Gastrocnemius medialis (tissue), 4 donors: ENCODE measurements at regions not wholly inside any gene's neighbourhood (a gene's known extent, or its start where the extent isn't known, plus 50 kb on each side); places are given as distances from the start of the nearest gene placed in this dataset.

Experiments
- ATAC-seq, 2 donors: fragments of 150-250 bp; one replicate each; pipeline ENCODE4 v1.9.1; 2016
- DNase-seq, 2 donors: peaks; one replicate each; pipeline ENCODE4 v3.0.0-alpha.2; 2019
- H3K27ac ChIP-seq, 4 donors: fragments of 200-600 bp; sonication (generic); 1 replicate in 1 of 4; 2 replicates in 3 of 4; pipeline ENCODE4 v1.5.1; 2016 to 2018; ENCODE audit warnings: mild to moderate bottlenecking in 2 of 4, moderate library complexity in 1 of 4
- H3K27me3 ChIP-seq, 3 donors: fragments of 200-600 bp; sonication (generic) in 2 of 3; 1 replicate in 1 of 3; 2 replicates in 2 of 3; pipeline versions ENCODE4 v1.5.1 to v1.6.0; 2016 to 2019; ENCODE audit warnings: mild to moderate bottlenecking in 1 of 3, moderate library complexity in 1 of 3
- H3K36me3 ChIP-seq, 2 donors: fragments of 200-600 bp; sonication (generic) in 1 of 2; one replicate each; pipeline ENCODE4 v1.5.1; 2017 to 2018
- H3K4me1 ChIP-seq, 2 donors: fragments of 200-600 bp; sonication (generic) in 1 of 2; one replicate each; pipeline ENCODE4 v1.5.1; 2016 to 2017; ENCODE audit warnings: mild to moderate bottlenecking in 2 of 2
- H3K4me3 ChIP-seq, 4 donors: fragments of 200-600 bp; sonication (generic) in 3 of 4; 1 replicate in 1 of 4; 2 replicates in 3 of 4; pipeline ENCODE4 v1.5.1; 2016 to 2019; ENCODE audit warnings: mild to moderate bottlenecking in 2 of 4
- H3K9me3 ChIP-seq, 3 donors: fragments of 200-600 bp; sonication (generic) in 2 of 3; 1 replicate in 1 of 3; 2 replicates in 2 of 3; pipeline ENCODE4 v1.5.1; 2016 to 2019
- POLR2A ChIP-seq, 2 donors: fragments of 450-650 bp; IDR thresholded peaks; one replicate each; pipeline ENCODE4 v1.6.1; 2017; ENCODE audit warnings: antibody characterized with exemption in 2 of 2, mild to moderate bottlenecking in 2 of 2, moderate library complexity in 2 of 2
- in situ Hi-C, 4 donors: fragments of 200-750 bp; cut with MboI; loops; one replicate each; pipeline versions ENCODE4 v1.15.0 to v1.8.0; 2017; ENCODE audit warnings: low sequenced_read_pairs in 4 of 4
- intact Hi-C: fragments of 100-400 bp; cut with DNase I; formaldehyde crosslinking; loops from one replicate; pipeline ENCODE4 v1.15.1; 2023; ENCODE audit warnings: low total_unique reads
- TF ChIP-seq, protein P1 (sequence below), 5 experiments: fragments of 450-650 bp in 3 of 5; fragments of 200-600 bp in 2 of 5; sonication (generic) in 2 of 5; IDR thresholded peaks in 4 of 5; conservative IDR thresholded peaks in 1 of 5; 1 replicate in 4 of 5; 2 replicates in 1 of 5; pipeline ENCODE4 v1.5.1; 2016 to 2019; ENCODE audit warnings: antibody characterized with exemption in 5 of 5, mild to moderate bottlenecking in 3 of 5, moderate library complexity in 3 of 5

DNA sequence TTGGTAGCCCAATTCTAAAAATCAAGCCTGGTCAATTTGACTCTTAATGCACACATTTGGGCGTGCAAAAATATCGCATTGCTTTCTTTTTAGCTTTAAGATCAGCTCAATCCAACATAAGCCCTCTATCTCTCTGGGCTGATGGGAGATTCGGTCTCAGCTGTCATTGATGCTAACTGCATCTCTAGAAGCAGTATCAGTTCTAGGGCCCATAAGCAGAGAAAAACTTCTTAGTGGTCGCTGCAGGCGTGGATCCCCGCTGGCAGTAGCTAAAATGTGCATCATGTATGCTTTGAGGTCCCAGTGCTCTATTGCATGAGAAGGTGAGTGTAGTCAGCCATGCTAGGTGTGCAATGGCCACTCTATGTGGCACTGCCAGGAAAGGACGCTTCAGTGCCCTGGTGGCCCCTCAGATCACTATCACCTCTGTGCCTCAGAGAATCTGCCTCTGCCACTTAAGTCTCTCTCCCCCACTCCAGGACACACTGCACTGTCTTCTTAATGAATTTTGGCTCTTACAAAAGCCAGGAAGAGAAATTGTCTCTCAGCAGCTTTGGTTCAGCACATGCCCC, 79.7 kb upstream of the GADD45A start:
- TF ChIP-seq POLR2A (IDR thresholded peaks at IDR 0.05): no peak
- TF ChIP-seq, protein P1, sequence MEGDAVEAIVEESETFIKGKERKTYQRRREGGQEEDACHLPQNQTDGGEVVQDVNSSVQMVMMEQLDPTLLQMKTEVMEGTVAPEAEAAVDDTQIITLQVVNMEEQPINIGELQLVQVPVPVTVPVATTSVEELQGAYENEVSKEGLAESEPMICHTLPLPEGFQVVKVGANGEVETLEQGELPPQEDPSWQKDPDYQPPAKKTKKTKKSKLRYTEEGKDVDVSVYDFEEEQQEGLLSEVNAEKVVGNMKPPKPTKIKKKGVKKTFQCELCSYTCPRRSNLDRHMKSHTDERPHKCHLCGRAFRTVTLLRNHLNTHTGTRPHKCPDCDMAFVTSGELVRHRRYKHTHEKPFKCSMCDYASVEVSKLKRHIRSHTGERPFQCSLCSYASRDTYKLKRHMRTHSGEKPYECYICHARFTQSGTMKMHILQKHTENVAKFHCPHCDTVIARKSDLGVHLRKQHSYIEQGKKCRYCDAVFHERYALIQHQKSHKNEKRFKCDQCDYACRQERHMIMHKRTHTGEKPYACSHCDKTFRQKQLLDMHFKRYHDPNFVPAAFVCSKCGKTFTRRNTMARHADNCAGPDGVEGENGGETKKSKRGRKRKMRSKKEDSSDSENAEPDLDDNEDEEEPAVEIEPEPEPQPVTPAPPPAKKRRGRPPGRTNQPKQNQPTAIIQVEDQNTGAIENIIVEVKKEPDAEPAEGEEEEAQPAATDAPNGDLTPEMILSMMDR (IDR thresholded peaks at IDR 0.05 in 4 of 5, conservative IDR thresholded peaks at IDR 0.05 in 1 of 5): no peak

DNA sequence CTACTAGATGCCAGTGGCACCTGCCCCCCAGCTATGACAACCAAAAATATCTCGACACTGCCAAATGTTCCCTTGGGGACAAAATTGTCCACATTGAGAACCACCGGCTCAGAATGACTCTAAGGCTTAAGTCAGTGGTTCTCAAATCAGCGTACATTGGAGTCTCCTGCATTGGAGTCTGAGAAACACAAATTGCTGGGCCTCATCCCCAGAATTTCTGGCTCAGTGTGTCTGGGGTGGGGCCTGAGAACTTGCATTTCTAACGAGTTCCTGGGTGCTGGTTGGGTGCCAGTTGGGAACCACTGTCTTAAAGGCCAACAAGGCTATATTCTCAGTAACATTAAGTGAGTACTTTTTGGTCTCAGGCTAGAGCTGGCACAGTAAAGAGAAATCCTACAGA, 77.7 kb upstream of the GADD45A start:
- intact Hi-C loops (no loop called here), in situ Hi-C loops (no loop called here)

More for the DNA sequence above, 79.7 kb upstream of the GADD45A start:
- no peak overlapping the region for H3K27ac ChIP-seq
- DNase-seq: no peak
- ATAC-seq: no peak
- no peaks in the 10 kb centered on the region for H3K36me3 ChIP-seq
- intact Hi-C loops: no loop called here
- H3K4me1 ChIP-seq: no peaks in the 10 kb centered on the region
- no peak overlapping the region for H3K4me3 ChIP-seq
- H3K9me3 ChIP-seq: no peaks in the 10 kb centered on the region
- in situ Hi-C loops: no loop called here
- H3K27me3 ChIP-seq: no peaks in the 10 kb centered on the region

DNA sequence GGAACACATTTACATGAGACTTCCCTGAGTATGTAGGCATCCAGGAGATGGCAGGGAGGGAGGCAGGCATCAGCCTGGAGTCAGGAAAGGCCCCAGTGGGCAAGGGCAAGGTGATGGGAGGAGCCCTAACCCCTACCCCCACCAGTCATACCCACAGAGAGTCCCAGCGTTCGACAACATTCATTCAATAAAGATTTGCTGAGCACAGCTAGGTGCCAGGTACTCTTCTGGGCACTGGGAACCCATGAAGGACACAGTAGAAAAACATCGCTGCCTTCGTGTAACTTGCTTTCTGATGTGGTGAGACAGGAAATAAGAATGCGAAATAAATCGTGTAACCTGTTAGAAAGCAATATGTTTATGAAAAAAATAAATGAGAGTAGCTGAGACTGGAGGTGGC, 77.3 kb upstream of the GADD45A start:
- H3K4me3 ChIP-seq: no peak overlapping the region
- ATAC-seq (no peak), DNase-seq (no peak)
- TF ChIP-seq, protein P1 (IDR thresholded peaks at IDR 0.05 in 4 of 5, conservative IDR thresholded peaks at IDR 0.05 in 1 of 5): no peak
- no peak for TF ChIP-seq POLR2A (IDR thresholded peaks at IDR 0.05)
- H3K27me3 ChIP-seq: no peaks in the 10 kb centered on the region
- H3K9me3 ChIP-seq: no peaks in the 10 kb centered on the region
- H3K4me1 ChIP-seq: no peaks in the 10 kb centered on the region
- intact Hi-C loops (loop anchor here (2.0 kb wide), 1 partner anchor 15 kb away; no protein-coding TSS in a partner anchor), in situ Hi-C loops (no loop called here)
- H3K27ac ChIP-seq: no peak overlapping the region
- H3K36me3 ChIP-seq: no peaks in the 10 kb centered on the region

More for the DNA sequence above, 77.7 kb upstream of the GADD45A start:
- no peaks in the 10 kb centered on the region for H3K9me3 ChIP-seq
- no peaks in the 10 kb centered on the region for H3K4me1 ChIP-seq
- H3K4me3 ChIP-seq: no peak overlapping the region
- H3K27me3 ChIP-seq: no peaks in the 10 kb centered on the region
- ATAC-seq: no peak
- TF ChIP-seq, protein P1 (IDR thresholded peaks at IDR 0.05 in 4 of 5, conservative IDR thresholded peaks at IDR 0.05 in 1 of 5): no peak
- no peak for TF ChIP-seq POLR2A (IDR thresholded peaks at IDR 0.05)
- no peak for DNase-seq
- H3K27ac ChIP-seq: no peak overlapping the region
- H3K36me3 ChIP-seq: no peaks in the 10 kb centered on the region

DNA sequence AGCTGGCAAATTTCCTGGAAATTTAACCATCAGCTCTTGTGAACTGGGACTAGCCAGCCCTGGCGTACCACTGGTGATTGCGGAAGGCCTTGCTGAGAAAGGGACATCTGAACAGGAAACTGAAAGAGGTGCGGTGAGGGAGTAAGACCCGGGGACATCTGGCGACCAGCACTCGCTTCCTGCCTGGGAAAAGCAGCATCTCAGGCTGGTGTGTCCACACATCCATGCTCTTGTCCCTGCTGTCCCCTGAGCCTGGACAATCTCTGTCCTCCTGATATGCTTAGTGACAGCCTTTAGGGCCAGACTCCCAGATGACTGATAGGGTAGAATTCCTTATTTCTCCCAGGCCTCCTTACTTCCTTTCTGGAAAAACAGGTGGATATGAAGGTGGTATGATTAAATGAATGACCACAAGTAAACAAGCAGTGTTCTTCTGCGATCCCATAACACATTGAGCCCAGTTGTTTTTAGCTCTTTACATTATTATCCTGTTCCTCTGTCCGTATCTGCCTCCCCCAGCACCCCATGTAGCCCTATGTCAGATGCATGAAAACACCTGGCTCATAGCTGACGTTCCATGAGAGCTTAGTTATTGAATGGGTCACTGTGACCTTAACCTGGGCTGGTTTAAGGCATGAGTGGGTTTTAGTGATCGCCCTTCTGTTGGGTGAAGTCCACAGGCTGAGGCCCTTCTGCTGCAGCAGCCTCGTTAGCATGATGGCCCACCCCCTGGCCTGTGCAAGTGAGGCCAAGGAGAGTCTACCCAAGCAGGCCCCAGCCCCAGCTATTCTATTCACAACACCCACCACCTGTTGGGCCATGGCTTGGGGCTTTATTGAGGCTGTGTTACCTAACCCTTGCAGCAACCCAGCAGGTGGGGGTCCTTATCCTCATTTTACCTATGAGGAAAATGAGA, 76.1 kb upstream of the GADD45A start:
- Histone ChIP-seq H3K4me1 (no peaks in the 10 kb centered on the region), H3K4me3 (no peak overlapping the region), H3K27me3 (no peaks in the 10 kb centered on the region), H3K36me3 (no peaks in the 10 kb centered on the region), H3K27ac (no peak overlapping the region), H3K9me3 (no peaks in the 10 kb centered on the region)
- ATAC-seq (no peak), DNase-seq (no peak)
- TF ChIP-seq POLR2A (IDR thresholded peaks at IDR 0.05): no peak
- TF ChIP-seq, protein P1 (IDR thresholded peaks at IDR 0.05 in 4 of 5, conservative IDR thresholded peaks at IDR 0.05 in 1 of 5): no peak
- in situ Hi-C loops: no loop called here
- intact Hi-C loops: loop anchor here (2.0 kb wide), 1 partner anchor 16 kb away; no protein-coding TSS in a partner anchor
